ENCODE measurements at regions not wholly inside any gene's neighbourhood (a gene's known extent, or its start where the extent isn't known, plus 50 kb on each side); places are given as distances from the start of the nearest gene placed in this dataset.
"Not testable (repeated sequence)": the region's sequence is repeated elsewhere in the genome, so short reads cannot be mapped to it uniquely, and the experiment has no call there.

DNA sequence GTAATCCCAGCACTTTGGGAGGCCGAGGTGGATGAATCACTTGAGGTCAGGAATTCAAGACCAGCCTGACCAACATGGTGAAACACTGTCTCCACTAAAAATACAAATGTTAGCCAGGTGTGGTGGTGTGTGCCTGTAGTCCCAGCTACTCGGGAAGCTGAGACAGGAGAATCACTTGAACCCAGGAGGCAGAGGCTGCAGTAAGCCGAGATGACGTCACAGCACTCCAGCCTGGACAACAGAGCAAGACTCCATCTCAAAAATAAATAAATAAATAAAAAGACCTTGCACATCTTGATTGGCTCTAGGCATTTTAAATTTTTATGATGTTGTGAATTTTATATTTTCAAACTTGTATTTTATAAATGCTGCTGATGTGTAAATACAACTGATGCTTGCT lies 141.7 kb downstream of the ARRDC3 start:
- TF ChIP-seq, protein P1, sequence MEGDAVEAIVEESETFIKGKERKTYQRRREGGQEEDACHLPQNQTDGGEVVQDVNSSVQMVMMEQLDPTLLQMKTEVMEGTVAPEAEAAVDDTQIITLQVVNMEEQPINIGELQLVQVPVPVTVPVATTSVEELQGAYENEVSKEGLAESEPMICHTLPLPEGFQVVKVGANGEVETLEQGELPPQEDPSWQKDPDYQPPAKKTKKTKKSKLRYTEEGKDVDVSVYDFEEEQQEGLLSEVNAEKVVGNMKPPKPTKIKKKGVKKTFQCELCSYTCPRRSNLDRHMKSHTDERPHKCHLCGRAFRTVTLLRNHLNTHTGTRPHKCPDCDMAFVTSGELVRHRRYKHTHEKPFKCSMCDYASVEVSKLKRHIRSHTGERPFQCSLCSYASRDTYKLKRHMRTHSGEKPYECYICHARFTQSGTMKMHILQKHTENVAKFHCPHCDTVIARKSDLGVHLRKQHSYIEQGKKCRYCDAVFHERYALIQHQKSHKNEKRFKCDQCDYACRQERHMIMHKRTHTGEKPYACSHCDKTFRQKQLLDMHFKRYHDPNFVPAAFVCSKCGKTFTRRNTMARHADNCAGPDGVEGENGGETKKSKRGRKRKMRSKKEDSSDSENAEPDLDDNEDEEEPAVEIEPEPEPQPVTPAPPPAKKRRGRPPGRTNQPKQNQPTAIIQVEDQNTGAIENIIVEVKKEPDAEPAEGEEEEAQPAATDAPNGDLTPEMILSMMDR (IDR thresholded peaks at IDR 0.05): not testable (repeated sequence)
- TF ChIP-seq POLR2A, POLR2AphosphoS5 (IDR thresholded peaks at IDR 0.05): not testable (repeated sequence)

Data from upper lobe of left lung (tissue), 4 donors.